ENCODE measurements at regions not wholly inside any gene's neighbourhood (a gene's known extent, or its start where the extent isn't known, plus 50 kb on each side); places are given as distances from the start of the nearest gene placed in this dataset.

DNA sequence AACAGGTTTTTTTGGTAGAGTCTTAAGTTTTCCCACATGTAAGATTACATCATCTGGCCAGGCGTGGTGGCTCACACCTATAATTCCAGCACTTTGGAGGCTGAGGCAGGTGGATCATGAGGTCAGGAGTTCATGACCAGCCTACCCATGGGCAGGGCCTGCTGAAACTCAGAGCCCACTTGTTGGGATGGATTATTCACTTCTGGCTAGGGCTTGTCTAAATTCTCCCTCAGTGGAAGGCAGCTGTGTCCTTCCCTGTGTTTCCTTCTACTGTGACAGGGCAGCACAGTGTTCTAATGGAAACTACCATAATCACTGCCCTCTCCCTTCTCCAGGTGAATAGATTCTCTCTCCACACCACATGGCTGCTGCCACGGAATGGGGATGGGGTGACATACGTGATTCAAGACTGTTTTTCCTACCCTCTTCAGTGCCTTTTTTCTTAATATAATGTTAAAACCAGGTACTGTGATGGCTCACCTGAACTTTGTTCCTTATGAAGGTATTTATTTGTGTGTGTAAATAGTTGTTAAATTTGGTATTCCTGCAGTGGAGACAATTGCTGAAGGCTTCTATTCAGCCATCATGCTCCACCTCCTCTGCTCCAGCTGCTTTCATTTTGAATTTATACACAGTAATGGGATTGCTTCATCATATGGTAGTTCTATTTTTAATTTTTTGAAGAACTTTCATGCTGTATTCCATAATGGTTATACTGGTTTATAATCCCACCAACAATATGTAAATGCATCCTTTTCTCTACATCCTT, 287.2 kb upstream of the HS3ST1 start:
- no peak overlapping the region for H3K4me3 Mint-ChIP-seq (ENCODE audit: low read depth)
- H3K9me3 Mint-ChIP-seq, result no peaks in the 10 kb centered on the region
- H3K4me1 Mint-ChIP-seq (ENCODE audit: low read depth), result no peaks in the 10 kb centered on the region
- no peaks in the 10 kb centered on the region for H3K36me3 Mint-ChIP-seq (ENCODE audit: low read depth)
- no peaks in the 10 kb centered on the region for H3K27me3 Mint-ChIP-seq (ENCODE audit: low read depth)
- intact Hi-C loops (cut with micrococcal nuclease), result no loop called here
- H3K27ac Mint-ChIP-seq, result no peak overlapping the region
- DNase-seq (ENCODE audit: low spot score), result no peak

- intact Hi-C loops (cut with micrococcal nuclease), result no loop called here
- Mint-ChIP-seq H3K4me1 (ENCODE audit: low read depth) (no peaks in the 10 kb centered on the region), H3K36me3 (ENCODE audit: low read depth) (no peaks in the 10 kb centered on the region), H3K27ac (no peak overlapping the region), H3K27me3 (ENCODE audit: low read depth) (no peaks in the 10 kb centered on the region), H3K4me3 (ENCODE audit: low read depth) (no peak overlapping the region), H3K9me3 (peaks cover 3% of the 10 kb centered on the region)
- DNase-seq (ENCODE audit: low spot score), result no peak
Observed at GRCh38 chr4:11710453-11711093, 281.9 kb upstream of the HS3ST1 start.

- no peaks in the 10 kb centered on the region for H3K4me1 Mint-ChIP-seq (ENCODE audit: low read depth)
- H3K27me3 Mint-ChIP-seq (ENCODE audit: low read depth), result no peaks in the 10 kb centered on the region
- H3K36me3 Mint-ChIP-seq (ENCODE audit: low read depth), result no peaks in the 10 kb centered on the region
- DNase-seq (ENCODE audit: low spot score), result no peak
- H3K4me3 Mint-ChIP-seq (ENCODE audit: low read depth), result no peak overlapping the region
- no peak overlapping the region for H3K27ac Mint-ChIP-seq
- intact Hi-C loops (cut with micrococcal nuclease), result no loop called here
- peaks cover 3% of the 10 kb centered on the region for H3K9me3 Mint-ChIP-seq
Observed at GRCh38 chr4:11704186-11704830, 275.6 kb upstream of the HS3ST1 start.

DNA sequence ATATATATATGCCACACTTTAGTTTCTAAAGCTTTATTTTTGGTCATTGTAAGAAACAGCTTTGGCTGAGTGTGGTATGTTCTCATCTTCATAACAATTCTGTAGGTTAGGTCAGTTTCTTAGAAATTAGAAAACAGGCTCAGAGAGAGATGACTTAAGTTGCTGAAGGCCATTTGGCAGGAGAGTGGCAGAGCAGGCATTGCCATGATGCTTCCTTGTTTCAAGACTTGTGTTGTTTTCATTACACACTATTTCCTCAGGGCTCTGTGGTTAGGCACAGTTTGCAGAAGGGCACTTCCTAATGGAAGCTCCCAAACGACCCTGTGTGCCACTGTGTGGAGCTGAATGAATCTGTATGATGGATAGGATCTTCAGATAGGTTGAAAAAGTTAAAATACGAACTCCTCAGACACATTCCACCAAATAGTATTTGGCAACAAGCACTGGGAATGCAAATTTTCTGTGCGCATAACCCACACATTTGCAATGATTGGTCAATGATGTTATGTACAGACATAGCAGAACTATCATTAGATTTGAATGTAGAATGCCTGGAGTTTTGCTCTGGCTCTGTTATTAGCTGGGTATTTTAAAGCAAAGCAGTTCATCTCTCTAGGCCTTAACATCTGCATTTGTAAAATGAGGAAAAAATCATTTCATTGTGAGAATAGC, 274.3 kb upstream of the HS3ST1 start:
- H3K4me1 Mint-ChIP-seq (ENCODE audit: low read depth), result no peaks in the 10 kb centered on the region
- no peaks in the 10 kb centered on the region for H3K36me3 Mint-ChIP-seq (ENCODE audit: low read depth)
- DNase-seq (ENCODE audit: low spot score), result no peak
- H3K4me3 Mint-ChIP-seq (ENCODE audit: low read depth), result no peak overlapping the region
- H3K27me3 Mint-ChIP-seq (ENCODE audit: low read depth), result no peaks in the 10 kb centered on the region
- H3K9me3 Mint-ChIP-seq, result peaks cover 2% of the 10 kb centered on the region
- intact Hi-C loops (cut with micrococcal nuclease), result no loop called here
- H3K27ac Mint-ChIP-seq, result no peak overlapping the region

DNA sequence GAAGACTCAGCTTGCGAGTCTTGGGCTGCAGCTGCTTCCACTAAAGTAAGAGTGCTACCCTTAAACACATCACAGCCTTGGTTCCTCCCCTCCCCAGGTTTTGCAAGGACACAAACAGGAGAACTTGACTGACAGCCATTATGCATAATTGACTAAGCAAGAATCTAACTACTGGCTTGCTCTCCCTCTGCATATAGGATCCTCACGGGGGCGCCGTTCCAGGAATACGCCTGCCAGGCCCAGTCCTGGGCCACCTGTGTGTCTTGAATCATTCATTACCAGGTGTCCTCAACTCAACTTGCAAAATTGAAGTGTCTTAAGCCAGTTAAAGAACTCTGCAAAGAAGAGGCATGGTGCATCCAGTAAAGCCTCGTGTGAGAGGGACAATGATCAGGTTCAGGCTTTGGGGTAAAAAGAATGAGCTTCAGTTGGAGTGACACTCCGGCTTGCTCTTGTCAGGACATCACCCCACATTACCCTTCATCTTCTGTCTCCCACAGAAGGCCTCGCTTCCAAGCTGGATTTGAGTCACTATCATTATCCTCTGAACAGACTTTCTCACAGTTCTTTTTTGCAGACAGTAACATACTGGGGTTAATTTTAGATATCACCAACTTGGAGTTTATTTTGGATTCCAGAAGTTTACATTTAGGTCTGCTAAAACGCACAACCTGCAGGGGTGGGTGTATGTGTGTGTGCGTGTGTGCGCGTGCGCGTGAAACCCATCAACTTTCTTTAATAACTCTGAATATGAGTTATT, 273.5 kb upstream of the HS3ST1 start:
- H3K27me3 Mint-ChIP-seq (ENCODE audit: low read depth), result no peaks in the 10 kb centered on the region
- H3K36me3 Mint-ChIP-seq (ENCODE audit: low read depth), result no peaks in the 10 kb centered on the region
- no peaks in the 10 kb centered on the region for H3K9me3 Mint-ChIP-seq
- DNase-seq (ENCODE audit: low spot score), result no peak
- intact Hi-C loops (cut with micrococcal nuclease), result no loop called here
- H3K27ac Mint-ChIP-seq, result no peak overlapping the region
- no peak overlapping the region for H3K4me3 Mint-ChIP-seq (ENCODE audit: low read depth)
- no peaks in the 10 kb centered on the region for H3K4me1 Mint-ChIP-seq (ENCODE audit: low read depth)

- intact Hi-C loops (cut with micrococcal nuclease), result no loop called here
- Mint-ChIP-seq H3K27me3 (ENCODE audit: low read depth) (no peaks in the 10 kb centered on the region), H3K4me3 (ENCODE audit: low read depth) (no peak overlapping the region), H3K27ac (no peak overlapping the region), H3K9me3 (no peaks in the 10 kb centered on the region), H3K36me3 (ENCODE audit: low read depth) (no peaks in the 10 kb centered on the region), H3K4me1 (ENCODE audit: low read depth) (no peaks in the 10 kb centered on the region)
- no peak for DNase-seq (ENCODE audit: low spot score)
Observed at GRCh38 chr4:11700751-11701226, 272.1 kb upstream of the HS3ST1 start.

DNA sequence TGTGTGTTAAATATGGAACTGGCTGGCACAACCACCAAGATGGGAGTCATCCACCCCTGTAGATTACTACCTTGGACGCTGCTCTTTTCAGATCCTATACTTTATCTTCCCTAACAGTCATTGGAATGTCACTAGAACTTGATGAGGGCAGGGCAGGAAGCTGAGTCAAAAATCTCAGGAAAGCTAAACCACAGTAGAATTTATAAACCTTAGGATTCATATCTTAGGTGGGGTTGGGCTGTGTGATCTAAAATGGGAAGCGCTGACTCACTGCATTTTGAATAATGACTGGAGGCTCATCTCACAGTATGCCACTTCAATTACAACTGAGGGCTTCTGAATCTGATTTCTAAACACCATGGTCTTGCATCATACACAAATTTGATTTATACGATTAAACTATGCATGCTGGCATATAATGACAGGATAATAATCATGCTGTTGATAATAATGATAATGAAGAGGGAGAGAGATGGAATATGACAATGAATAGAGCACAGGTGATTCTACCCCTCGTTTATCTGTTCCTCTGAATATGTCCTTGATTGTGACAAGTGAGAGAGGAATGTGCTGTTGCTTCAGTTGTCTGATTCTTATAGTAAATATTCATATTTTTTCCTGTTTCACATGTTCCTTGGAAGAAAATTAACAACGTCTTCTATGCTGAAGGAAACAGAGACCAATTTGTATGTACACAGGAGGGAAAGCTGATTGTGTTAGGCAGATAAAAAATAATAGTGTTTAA, 270.3 kb upstream of the HS3ST1 start:
- Mint-ChIP-seq H3K4me1 (ENCODE audit: low read depth) (no peaks in the 10 kb centered on the region), H3K36me3 (ENCODE audit: low read depth) (no peaks in the 10 kb centered on the region), H3K9me3 (no peaks in the 10 kb centered on the region), H3K27me3 (ENCODE audit: low read depth) (no peaks in the 10 kb centered on the region), H3K4me3 (ENCODE audit: low read depth) (no peak overlapping the region), H3K27ac (no peak overlapping the region)
- DNase-seq (ENCODE audit: low spot score), result no peak
- intact Hi-C loops (cut with micrococcal nuclease), result no loop called here

DNA sequence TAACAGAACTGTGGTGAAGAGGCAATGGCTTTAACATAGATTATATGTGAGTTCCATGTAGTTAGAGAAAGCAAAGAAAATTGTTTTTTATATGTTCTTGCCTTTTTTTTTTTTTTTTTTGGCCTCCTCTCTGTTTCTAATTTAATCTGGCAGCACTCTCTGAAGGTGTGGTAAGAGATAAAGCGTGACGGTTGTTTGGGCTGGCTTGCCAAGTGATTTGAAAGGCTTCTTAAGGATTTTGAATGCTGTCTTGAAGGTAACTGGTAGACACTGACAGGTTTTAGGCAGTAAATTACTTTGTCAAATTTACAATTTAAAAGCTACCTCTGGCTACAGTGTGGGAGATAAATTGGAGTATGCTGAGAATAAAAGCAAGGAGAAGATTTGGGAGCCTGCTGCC, 269.3 kb upstream of the HS3ST1 start:
- H3K27ac Mint-ChIP-seq, result no peak overlapping the region
- H3K4me1 Mint-ChIP-seq (ENCODE audit: low read depth), result no peaks in the 10 kb centered on the region
- H3K27me3 Mint-ChIP-seq (ENCODE audit: low read depth), result no peaks in the 10 kb centered on the region
- intact Hi-C loops (cut with micrococcal nuclease), result no loop called here
- H3K9me3 Mint-ChIP-seq, result no peaks in the 10 kb centered on the region
- H3K4me3 Mint-ChIP-seq (ENCODE audit: low read depth), result no peak overlapping the region
- H3K36me3 Mint-ChIP-seq (ENCODE audit: low read depth), result no peaks in the 10 kb centered on the region
- no peak for DNase-seq (ENCODE audit: low spot score)

DNA sequence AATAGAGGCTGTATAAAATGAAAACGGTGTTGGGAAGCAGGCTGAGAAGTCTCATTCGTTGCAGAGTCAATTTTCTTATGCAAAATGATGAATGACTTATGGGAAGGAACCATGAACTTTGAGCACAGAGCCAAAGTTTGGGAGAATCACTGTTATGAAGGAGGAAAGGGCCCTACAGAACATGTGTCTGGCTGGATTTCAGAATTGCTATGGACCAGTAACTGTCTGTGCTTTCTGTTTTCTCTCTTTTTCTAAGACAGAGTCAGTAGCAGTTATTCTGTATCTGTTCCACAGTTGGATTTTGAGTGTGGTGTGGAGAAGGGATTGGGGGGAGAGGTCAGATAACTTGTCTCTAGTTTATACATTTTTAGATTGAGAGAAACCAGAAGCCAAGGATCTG, 265.0 kb upstream of the HS3ST1 start:
- Mint-ChIP-seq H3K27ac (no peak overlapping the region), H3K4me1 (ENCODE audit: low read depth) (no peaks in the 10 kb centered on the region), H3K9me3 (no peaks in the 10 kb centered on the region), H3K4me3 (ENCODE audit: low read depth) (no peak overlapping the region), H3K27me3 (ENCODE audit: low read depth) (no peaks in the 10 kb centered on the region), H3K36me3 (ENCODE audit: low read depth) (no peaks in the 10 kb centered on the region)
- intact Hi-C loops (cut with micrococcal nuclease), result no loop called here
- DNase-seq (ENCODE audit: low spot score), result no peak

GRCh38 chr4:11691236-11691635, 262.5 kb upstream of the HS3ST1 start:
- intact Hi-C loops (cut with micrococcal nuclease), result no loop called here

DNA sequence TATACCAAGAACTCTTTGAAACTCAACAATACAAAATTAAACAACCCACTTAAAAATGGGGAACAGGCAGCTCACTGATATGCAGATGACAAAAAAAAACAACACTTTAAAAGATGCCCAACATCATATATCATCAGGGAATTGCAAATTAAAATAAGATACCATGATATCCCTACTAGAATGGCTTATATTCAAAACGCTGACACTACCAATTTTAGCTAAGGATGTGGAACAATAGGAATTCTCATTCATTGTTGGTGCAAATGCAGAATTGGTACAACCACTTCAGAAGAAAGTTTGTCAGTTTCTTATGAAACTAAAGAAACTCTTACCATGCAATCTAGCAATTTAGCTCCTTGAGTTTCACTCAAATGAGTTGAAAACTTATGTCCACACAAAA, 259.0 kb upstream of the HS3ST1 start:
- Mint-ChIP-seq H3K27me3 (ENCODE audit: low read depth) (no peaks in the 10 kb centered on the region), H3K4me1 (ENCODE audit: low read depth) (no peaks in the 10 kb centered on the region), H3K4me3 (ENCODE audit: low read depth) (no peak overlapping the region), H3K36me3 (ENCODE audit: low read depth) (no peaks in the 10 kb centered on the region), H3K9me3 (no peaks in the 10 kb centered on the region), H3K27ac (no peak overlapping the region)
- intact Hi-C loops (cut with micrococcal nuclease), result no loop called here
- DNase-seq (ENCODE audit: low spot score), result no peak

More at GRCh38 chr4:11691236-11691635, 262.5 kb upstream of the HS3ST1 start:
- Mint-ChIP-seq H3K9me3 (no peaks in the 10 kb centered on the region), H3K27me3 (ENCODE audit: low read depth) (no peaks in the 10 kb centered on the region), H3K4me3 (ENCODE audit: low read depth) (no peak overlapping the region), H3K4me1 (ENCODE audit: low read depth) (no peaks in the 10 kb centered on the region), H3K36me3 (ENCODE audit: low read depth) (no peaks in the 10 kb centered on the region), H3K27ac (no peak overlapping the region)
- no peak for DNase-seq (ENCODE audit: low spot score)

DNA sequence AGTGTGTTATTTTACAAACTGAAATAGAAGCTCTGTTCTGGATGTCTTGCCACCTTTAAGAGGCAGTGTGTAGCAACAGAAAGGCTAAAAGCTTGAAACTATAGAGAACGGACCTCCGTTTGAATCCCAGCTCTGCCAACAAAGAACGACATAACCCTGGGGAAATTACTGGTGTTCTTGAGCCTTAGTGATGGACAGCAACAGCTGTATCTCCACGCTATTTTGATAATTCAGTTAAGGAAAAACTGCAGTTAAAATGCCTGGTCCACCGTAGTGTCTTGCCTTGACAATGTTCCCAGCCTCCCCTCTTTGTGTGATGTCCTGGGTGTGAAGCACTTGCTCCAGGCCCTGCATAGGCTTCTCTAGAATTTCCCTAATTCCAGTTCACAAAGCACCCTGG, 256.8 kb upstream of the HS3ST1 start:
- Mint-ChIP-seq H3K4me1 (ENCODE audit: low read depth) (no peaks in the 10 kb centered on the region), H3K4me3 (ENCODE audit: low read depth) (no peak overlapping the region), H3K27me3 (ENCODE audit: low read depth) (no peaks in the 10 kb centered on the region), H3K9me3 (no peaks in the 10 kb centered on the region), H3K27ac (no peak overlapping the region), H3K36me3 (ENCODE audit: low read depth) (no peaks in the 10 kb centered on the region)
- intact Hi-C loops (cut with micrococcal nuclease), result no loop called here
- no peak for DNase-seq (ENCODE audit: low spot score)
